ENCODE measurements at regions not wholly inside any gene's neighbourhood (a gene's known extent, or its start where the extent isn't known, plus 50 kb on each side); places are given as distances from the start of the nearest gene placed in this dataset.
"Not testable (repeated sequence)": the region's sequence is repeated elsewhere in the genome, so short reads cannot be mapped to it uniquely, and the experiment has no call there.

DNA sequence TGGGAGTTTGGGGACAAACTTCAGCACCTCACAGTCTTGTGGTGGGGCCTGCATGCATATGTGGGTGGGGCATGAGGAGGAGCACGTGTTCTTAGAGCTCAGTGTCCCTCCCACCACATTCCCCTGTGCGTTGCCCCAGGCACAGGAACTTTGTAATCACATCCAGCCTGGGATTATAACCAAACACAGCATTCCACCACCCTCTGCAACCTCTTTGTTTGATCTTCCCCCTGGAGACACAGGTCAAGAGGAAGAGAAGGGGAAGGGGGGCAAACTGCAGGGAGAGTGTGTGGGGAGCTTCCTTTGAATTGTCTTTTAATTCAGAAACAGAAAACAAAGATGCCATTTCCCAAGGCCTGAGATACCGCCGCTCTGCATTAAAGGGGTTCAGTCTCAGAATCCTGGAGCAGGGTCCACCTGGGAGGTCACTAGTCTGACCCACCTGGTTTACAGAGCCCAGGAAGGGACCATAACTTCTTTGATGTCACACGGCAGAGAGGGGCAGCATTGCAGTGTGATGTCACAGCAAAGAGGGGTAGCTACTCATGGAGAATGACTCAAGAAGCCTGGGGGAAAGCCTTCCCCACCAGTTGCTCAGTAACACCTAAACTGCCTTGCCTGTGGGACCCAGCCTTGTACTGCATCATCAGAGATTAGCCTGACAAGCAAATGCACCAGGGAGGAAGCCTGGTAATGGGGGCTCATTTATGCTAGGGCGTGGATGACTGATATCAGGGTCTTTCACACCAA lies 106.3 kb upstream of the RNU6-1 start:
- DNase-seq = no peak

DNA sequence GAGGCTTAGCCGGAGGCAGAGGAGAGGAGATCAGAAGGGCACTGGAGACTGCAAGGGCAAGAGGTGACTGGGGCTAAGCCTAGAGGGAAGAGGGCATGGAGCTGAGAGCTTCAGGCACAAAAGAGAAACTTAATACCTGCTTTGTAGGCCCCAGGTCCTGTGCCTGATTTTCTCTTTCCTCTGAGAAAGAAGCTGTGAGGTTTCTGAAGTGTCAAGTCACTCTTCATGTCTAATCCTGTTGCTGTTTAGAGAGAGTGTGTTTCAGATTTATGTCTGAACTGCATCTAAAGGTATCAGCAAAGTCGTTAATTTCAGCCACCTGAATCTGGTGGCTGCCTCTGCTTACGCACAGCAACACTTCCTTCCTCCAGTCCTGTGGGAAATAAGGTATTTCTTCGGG lies 106.9 kb upstream of the RNU6-1 start:
- DNase-seq = no peak

DNA sequence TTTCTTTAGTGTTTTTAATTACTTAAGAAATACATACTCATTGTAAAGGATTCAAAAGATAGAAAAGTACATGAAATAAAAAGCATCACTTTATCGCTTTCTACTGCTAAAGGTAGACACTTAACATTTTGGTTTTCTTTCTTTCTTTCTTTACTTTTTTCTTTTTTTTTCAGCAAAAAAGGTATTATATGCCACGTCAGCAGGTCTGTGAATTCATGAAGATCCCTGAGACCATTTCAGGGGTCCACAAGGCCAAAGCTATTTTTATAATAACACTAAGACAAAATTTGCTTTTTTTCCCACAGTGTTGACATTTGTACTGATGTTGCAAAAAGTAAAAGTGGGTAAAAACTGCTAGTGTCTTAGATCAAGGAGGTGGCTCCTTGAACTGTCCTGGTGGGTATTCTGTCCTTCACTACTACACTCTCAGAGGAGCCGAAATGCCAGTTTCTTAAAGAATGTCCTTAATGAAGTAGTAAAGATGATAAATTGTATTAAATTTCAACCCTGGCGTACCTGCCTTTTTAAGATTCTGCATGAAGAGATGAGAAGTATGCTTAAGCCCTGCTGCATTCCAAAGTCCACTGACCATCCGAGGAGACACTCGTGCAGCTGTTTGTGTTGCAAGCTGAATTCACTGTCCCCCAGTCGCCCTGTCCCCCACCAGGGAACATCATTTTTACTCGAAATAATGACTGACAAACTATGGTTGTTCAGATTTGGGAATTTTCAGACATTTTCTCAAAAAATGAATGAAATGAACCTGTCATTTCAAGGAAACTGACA lies 106.7 kb upstream of the PIAS1 start:
- no peak for DNase-seq

DNA sequence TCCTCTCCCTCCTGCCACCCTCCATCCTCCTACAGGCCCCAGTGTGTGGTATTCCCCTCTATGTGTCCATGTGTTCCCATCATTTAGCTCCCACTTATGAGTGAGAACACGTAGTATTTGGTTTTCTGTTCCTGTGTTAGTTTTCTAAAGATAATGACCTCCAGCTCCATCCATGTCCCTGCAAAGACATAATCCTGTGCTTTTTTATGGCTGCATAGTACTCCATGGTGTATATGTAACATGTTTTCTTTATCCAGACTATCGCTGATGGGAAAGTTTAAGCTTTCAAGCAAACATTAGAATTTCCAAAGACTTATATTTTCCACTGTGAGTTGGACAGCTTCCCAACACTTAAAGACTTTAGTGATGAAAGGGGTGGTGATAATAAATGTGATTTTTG lies 105.9 kb upstream of the PIAS1 start:
- no peak for DNase-seq

DNA sequence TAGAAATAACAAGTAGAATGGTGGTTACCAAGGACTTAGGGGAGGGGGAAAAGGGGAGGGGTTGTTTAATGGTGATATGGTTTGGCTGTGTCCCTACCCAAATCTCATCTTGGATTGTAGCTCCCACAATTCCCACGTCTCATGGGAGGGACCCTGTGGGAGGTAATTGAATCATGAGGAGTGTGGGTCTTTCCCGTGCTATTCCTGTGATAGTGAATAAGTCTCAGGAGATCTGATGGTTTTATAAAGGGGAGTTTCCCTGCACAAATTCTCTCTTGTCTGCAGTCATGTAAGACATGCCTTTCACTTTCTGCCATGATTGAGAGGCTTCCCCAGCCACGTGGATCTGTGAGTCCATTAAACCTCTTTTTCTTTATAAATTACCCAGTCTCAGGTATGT lies 102.9 kb upstream of the PIAS1 start:
- not testable (repeated sequence) for DNase-seq

DNA sequence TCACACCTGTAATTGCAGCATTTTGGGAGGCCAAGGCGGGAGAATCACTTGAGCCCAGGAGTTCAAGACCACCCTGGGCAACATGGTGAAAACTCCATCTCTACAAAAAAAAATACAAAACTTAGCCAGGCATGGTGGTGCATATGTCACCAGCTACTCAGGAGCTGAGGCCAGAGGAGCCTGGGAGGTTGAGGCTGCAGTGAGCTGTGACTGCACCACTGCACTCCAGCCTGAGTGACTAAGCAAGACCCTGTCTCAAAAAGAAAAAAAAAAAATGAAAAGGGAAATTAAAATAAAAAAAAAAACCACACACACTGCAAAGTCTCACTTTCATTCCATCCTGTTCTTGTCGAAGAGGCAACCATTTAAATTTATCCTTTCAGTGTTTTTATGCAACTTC lies 100.8 kb upstream of the PIAS1 start:
- no peak for DNase-seq

DNA sequence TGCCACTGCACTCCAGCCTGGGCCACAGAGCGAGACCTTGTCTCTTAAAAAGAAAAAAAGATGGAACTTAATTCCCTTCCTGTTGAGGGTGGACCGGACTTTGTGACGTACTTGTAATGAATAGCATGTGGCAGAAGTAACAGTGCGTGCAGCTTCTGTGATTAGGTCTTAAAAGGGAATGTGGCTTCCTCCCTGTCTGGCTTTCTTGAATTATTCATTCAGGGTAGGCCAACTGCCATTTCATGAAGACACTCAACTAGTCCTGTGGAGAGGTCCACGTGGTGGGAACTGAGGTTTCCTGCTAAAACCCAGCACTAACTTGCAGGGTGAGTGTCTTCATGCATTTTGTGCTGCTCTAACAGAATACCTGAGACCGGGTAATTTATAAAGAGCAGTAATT lies 98.9 kb upstream of the PIAS1 start:
- no peak for DNase-seq

DNA sequence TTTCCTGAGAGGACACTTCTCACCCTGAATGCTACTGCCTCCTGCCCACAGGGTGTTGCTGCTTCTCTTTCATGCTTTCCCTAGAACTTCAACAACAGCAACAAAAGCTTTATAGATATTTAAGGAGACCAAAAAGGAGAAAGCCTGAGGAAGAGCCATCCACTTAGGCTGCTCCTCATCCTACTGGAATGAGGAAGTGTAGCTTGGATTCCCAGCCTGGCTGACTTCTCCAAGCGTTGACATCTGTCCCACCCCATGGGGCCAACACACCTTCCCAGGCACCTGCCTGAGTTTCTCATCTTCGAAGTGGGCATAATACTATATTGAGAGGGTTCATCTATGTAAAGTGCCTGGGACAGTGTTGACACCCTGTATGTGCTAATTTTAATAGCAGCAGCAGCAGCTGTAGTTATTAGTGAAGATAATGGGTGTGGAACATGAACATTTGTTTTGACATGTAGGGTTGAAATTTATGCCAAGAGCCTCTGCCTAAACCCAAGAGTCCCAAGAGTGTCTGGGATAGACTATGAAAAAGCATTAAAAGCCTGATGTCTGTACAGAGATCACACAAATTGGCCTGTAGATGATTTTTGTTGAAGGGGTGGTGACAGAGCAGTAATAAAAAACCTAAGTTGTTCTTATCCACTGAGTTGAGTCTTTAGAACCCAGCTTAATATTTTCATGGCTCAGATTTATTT lies 96.5 kb upstream of the PIAS1 start:
- no peak for DNase-seq

DNA sequence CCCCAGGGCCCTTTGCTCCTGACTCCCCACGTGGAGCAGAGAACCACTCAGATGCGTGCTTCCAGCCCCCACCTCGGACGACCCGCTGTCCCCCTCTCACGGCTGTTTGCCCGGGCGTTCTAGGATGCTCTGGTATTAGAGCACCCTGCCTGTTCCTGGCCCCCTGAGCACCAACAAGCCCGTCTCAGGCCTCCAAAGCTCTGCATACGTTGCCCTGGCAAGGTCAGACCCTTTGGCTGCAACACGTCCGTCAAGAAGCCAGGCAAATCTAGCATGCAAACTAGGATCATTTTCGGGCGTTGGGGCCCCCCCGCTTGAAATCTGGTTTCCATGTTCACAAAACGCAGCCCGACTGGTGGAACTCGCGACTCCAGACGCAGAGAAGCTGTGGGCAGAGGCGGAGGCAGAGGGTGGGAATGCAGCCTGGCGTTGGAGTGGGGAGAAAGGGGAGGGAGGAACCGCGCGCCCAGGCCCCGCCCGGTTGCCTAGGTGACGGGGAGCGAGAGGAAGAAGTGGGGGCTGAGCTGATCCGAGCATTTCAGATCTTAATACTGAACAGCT lies 86.2 kb upstream of the PIAS1 start:
- peak; percentile 27 for DNase-seq

DNA sequence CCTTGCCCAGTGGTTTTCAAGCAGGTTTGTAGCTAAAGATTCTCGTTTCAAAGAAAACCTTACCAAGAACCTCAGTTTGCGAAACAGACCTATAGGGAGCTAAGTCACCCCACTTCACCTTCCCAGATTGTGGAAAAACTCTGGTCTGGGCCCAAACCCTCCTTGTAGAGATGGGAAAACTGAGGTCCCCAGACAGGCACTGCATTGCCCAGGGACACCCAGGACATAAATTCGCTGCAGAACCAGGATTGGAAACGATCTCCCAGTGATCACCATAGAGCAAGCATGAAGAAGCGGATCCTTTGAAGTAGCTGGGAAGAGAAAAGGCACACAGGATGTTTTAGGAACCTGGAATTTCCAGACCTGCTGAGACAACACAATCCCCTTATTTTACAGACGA lies 85.6 kb upstream of the PIAS1 start:
- no peak for DNase-seq

DNA sequence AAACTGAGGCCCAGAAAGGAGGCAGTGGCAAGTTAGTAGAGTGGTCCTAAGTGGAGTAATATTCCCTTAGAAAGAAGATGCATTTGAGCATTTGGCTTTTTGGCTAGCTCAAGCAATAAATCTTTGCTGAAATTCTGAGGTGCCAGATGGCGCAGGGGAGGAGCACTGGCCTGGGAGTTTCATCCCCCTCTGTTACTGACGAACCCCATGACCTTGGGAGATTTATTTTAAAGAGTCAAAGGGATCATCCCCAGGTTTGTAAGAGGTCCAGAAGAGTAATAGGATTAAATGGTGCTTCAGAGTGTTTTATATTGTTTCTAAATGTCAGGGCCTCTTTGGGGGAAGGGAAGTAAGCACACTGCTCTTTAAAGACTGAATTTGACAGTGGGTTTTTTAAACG lies 85.1 kb upstream of the PIAS1 start:
- no peak for DNase-seq

DNA sequence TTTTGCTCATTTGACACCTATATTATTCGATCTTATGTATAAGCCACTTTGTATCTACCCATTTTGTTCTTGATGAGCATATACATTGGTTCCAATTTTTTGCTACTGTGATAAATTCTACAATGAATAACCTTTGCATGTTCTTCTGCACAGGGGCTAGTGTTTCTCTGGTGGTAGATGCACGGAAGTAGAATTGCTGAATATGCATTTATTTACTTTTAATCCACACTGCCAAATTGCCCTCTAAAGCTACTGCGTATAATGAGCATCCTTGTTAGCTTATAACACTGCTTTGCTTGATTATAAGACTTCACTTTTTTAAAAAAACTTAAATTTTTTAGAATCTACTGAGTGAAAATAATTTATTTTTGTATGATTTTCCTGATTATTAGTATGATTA lies 84.2 kb upstream of the PIAS1 start:
- no peak for DNase-seq

DNA sequence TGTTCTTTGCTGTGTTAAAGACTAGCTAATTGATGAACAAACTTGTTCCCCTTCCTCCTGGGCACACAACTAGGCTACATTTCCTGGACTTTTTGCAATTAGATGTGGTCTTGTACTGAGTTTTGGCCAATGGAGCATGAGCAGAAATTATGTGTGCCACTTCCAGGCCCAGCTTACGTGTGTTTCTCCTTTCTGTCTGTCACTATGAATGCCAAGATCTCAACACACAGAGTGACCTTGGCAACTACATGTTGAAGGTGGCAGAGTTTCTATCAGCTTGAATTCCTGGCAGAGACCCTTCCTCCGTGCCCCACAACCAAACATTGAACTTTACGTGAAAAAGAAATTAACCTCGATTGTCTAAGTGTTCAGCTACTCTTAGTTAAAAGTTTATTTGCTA lies 81.7 kb upstream of the PIAS1 start:
- DNase-seq = no peak

DNA sequence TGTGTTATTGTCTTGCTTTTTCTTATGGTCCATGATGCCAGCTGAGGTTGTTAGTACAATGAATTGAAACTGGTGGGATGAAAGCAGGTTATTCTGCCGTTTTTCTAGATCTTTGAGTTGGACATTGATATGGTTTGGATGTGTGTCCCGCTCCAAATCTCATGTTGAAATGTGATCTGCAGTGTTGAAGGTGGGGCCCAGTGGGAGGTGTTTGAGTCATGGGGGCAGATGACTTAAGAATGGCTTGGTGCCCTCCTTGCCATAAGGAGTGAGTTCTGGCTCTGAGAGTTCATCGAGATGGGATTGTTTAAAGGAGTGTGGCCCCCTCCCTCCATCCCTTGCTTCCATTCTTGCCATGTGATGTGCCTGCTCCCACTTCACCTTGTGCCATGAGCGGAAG lies 80.3 kb upstream of the PIAS1 start:
- no peak for DNase-seq

DNA sequence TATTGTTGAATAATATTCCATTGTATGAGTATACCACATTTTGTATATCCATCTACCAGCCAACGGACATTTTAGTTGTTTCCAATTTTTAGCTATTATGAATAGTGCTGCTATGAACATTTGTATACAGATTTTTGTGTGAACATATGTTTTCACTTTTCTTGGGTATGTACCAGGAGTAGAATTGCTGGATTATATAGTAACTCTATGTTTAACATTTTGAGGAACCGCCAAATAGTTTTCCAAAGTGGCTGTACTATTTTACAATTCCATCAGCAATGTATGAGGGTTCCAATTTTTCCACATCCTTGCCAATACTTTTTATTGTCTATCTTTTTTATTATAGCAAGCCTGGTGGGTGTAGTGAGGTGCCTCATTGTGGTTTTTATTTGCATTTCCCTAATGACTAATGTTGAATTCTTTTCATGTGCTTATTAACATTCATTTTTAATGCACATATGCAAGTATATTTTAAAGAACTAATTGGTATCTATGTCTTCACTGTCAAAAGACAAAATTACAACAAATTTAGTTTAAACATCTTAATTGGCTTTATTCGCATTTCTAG lies 77.5 kb upstream of the PIAS1 start:
- no peak for DNase-seq

DNA sequence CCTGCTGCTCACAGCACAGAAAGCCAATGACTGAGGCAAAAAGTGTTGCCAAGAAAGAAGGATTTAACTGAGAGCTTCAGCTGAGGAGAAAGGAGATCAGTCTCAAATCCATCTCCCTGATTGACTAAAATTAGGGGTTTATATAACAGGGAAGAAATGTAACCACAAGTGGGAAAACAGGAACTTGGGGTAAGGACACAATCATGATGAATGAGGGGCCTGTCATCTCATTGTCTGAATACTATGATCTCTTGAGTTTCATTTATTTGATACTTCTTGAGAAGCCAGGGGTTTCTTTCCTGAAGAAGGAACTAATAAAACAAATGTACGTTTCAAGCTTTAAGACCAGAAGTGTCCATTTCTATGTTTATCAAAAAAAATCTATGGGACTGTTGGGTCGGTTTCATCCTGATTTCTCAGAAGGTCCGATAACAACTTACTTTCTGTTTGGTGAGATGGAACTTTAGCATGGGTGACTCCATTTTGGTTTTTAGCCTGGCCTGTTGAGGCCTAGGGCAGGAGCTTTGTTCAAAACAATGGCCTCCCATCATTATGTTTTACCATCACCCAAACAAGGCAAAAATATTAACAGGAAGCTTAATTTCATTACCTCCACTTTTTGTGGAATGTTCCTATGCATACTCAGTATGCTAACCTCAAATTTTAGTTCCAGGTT lies 76.6 kb upstream of the PIAS1 start:
- no peak for DNase-seq

DNA sequence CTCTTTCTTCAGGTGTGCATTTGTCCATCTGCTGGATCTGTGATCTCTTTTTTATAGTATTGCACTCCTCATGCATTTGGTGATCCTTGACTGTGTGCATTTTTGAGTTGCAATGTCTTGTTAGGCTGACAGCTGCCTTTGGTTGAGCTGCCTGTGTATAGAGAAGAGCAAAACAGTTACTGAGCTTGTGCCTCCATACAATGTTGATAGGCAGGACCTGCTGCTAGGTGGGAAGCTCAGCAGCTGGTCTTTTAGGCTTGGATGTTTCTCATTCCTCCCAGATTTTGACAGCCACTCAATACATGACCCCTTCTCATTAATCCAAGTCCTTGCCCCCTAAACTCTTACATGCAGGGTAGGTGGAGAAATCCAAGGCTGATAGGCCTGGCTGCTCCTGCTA lies 74.8 kb upstream of the PIAS1 start:
- DNase-seq = no peak

DNA sequence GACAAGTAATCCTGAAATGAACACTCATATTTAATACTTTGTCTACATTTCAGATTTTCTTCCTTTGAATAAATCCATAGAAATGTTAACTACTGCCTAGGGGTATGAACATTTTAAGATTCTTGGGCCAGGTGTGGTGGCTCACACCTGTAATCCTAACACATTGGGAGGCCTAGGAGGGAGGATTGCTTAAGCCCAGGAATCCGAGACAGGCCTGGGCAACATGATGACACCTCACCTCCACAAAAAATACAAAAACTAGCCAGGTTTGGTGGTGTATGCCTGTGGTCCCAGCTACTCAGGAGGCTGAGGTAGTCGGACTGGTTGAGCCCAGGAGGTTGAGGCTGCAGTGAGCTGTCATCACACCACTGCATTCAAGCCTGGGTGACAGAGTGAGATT lies 73.9 kb upstream of the PIAS1 start:
- DNase-seq = no peak

DNA sequence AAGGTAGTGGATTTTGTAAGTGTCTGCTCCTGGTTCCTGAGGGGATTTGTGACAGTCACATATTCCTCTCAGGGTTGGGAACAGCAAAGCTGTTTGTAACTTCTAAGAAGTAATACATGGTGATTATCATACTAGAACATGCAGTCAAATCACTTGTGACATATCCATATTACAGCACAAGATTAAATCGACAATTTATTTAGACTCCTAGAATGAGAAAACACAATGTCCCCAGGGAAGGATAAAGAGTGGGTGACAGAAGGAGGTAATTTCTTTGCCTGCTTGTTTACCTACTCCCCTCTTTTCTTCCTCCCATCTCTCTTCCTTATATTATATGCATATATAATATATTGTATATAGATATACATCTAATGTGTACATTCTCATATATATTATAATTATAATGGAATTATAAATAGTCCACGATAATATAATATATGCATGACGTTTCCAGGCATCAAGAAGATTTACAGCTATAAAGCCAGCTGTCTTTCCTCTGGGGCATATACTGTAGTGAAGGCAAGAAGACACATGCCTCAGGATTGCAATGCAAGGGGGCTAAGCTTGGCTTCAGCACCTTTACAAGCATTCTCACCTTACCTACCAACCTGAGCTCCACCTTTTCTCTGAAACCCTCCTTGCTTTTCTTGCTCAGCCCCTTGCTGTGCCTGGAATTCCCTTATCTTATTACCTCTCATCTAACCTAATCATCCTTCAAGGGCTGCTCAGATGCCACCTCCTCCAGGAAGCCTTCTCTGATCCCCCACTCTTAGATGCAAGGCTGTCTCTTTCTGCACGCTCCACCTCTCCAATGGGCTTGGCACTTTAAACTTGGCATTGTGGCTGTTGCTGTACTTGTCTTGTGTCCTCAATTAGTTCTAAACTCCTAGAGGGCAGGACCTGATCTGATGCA lies 73.1 kb upstream of the PIAS1 start:
- DNase-seq = no peak

DNA sequence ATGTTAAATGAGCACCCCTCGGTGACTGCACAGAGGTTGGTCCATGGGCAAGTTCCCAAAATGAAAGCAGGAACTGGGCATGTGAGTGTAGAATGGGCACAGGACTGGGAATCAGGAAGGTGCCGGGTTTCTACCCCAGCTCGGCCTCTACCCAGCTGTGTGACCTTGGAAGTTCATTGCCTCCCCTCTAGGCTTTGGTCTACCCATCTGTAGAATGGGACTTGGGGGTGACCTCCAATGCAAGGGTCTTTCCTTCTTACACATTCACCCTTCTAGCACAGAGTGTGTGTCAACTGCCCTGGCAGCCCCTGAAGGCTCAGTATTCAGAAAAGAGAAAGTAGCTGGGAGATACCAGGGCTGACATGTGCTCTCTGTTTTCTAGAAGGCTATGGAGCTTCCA lies 72.3 kb upstream of the PIAS1 start:
- DNase-seq = no peak

DNA sequence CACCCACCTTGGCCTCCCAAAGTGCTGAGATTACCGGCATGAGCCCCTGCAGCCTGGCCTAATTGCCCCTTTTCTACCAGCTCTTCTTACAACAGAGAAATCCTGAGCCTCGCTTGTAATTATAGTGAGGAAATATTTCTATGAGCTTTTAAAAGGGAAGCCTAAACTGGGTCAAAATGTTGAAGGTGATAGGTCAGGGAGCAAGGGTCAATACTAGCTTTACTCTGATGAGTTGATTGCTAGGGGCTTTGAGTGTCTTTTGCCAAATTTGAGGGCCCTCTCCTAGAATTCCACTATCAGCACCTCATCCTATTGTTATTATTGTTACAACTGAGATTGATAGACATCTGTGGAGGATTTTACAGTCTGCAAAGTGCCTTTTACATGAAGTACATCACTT lies 62.4 kb upstream of the PIAS1 start:
- DNase-seq = no peak

DNA sequence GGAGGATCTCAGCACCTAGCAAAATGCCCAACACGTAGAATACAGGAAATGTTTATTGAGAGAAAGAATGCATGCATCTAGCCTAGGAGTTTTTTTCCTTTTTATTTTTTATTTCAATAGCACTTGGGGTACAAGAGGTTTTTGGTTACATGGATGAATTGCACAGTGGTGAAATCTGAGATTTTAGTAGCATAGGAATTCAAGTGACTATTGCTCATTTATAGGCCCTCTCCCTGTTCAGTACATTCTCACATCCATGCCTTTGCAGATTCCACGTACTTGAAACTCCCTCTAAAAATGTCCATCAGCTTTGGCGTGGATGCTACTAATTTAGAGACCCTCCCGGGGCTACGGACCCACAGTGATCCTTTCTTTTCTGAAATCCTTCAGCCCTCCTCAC lies 61.7 kb upstream of the PIAS1 start:
- DNase-seq = no peak

All from CD4-positive, alpha-beta T cell treated with Interleukin-15 for 1 hour (primary cell).